ENCODE measurements at regions not wholly inside any gene's neighbourhood (a gene's known extent, or its start where the extent isn't known, plus 50 kb on each side); places are given as distances from the start of the nearest gene placed in this dataset.

DNA sequence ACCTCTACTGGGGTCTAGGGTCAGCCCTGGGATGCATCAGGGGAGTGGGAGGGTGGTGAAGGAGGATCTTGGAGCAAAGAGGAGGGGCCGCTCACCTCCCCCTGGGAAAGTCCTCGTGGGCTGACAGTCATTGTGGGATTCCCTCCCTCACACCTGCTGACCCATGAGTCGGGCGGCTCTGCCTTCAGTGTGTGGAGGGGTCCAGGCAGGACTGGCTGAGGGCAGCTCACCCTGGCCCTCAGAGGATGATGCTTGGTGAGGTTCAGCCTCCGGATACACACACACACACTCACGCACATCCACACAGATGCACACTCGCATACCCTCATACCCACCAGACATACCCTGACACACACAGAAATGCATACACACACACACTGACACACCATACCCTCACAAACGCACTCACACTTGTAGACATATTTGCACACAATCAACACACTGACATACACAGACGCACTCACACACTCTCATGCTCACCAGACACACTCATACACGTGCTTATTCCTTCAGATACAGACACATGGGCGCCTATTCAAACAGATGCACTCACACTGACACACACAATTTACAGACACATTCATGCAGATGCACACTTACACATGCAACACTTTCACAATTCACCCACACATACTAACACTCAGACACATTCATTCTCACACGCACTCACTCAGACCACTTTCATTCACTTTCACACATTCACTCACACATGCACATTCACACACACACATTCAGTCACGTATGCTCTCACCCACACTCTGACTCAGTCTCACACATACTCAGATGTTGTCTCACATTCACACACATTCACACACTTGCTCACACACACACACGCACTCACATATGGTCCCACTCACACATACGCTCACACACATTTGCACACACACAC is 105.1 kb upstream of the RPL38 start:
- DNase-seq (ENCODE audit: low spot score) = no peak

DNA sequence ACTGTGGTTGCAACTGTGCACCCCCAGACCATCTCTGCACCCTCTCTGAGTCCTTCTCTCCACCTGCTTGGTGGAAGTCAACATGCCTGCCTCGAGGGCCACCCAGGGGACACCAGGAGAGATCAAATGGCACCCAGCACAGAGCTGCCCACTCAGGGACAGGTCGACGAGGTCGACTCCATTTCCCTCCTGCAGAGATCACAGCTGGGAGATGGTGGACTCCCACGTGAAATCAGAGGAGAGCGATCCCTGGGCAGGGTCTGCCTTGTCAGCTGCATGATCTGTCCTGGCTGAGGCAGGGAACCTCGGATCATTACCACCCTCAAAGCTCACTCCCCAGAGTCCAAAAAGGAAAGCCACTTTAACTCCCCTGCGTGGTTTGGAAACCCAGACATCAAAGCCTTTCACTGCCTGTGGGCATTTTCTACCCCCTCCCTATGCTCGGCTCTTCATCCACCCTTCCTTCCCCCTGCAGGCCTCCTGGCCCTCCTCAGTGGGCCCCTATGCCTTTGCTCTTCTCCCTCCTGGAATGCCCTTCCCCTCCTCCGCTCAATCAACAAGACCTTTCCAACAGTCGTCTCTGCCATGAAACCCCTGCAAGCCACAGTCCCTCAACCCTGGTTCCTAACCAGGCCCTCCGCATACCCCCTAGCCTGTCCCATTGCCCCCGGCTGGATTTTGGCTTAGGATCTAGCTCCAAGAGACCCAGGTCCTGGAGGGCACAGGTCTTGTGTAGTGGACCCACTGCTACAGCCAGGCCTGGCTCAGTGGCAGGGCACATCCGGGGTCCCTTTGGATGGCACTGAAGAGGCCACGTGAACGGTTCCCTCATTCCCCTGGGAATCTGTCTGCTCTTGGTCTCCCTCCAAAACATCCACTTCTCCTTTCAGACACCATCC is 103.8 kb upstream of the RPL38 start:
- ATAC-seq (no peak), DNase-seq (ENCODE audit: low spot score) (no peak)

More for the DNA sequence above, 105.1 kb upstream of the RPL38 start:
- no peak for ATAC-seq

DNA sequence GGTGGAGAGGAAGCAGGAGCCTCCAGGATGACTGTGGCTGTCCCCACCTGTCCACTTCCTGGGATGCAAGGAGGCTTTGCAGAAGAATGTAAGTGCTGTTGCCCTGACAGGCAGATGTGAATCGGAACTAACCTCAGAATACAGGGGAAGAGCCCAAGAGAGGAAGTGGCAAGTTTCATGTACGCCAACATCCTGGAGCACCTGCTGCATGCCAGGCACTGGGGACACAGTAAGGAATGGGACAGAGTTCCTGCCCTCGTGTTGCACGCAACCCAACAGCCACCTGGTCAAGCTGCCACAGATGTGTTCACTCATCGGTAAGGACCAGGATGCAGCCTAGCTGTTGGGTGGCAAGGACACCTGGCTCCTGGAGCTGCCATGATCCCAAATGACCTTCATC is 98.6 kb upstream of the RPL38 start:
- no peak for DNase-seq (ENCODE audit: low spot score)
- no peak for ATAC-seq

DNA sequence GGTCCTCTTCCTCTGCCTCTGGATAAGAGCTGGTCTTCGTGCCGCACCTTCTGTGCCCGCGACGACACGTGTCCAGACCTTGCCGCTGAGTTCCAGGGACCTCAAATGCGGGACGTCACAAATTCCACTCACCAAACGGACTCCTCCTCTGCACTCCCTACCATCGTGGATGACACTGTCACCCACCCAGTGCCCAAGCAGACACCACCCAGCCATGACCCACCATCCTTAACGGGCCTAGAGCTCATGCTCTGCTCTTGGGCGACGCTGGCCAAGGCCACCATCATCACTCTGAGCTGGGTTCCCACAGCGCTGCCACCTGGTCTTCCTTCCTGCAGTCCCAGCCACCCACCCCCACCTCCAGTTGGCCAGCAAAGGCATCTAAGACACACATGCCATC is 96.4 kb upstream of the RPL38 start:
- ATAC-seq (no peak), DNase-seq (ENCODE audit: low spot score) (no peak)

DNA sequence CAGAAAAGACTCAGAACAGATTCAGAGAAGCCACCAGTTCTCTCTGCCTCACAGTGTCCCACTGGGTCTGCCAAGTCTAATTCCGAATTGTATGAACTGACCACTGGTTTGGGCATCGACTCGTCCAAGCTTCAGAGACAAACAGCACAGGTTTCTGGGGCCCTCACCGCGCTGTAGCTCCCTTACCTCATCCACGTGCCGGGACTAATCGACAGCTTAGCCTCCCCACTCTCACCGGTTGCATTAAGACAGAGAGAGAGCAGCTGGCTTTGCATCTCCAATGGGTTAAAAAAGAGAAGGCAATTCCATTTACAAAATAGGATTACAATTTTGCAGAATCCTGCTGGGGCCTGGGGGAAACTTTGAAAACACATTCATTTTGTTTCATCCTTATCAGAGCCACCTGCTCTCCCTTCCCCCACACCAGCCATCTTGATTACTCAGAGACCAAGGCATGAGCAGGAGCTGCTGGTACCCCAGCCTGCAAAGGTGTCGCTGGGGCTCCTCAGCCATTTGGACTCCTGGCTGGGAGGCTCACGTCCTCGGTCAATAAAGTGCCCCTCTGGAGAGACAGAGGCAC is 95.3 kb upstream of the RPL38 start:
- ATAC-seq (no peak), DNase-seq (ENCODE audit: low spot score) (no peak)

DNA sequence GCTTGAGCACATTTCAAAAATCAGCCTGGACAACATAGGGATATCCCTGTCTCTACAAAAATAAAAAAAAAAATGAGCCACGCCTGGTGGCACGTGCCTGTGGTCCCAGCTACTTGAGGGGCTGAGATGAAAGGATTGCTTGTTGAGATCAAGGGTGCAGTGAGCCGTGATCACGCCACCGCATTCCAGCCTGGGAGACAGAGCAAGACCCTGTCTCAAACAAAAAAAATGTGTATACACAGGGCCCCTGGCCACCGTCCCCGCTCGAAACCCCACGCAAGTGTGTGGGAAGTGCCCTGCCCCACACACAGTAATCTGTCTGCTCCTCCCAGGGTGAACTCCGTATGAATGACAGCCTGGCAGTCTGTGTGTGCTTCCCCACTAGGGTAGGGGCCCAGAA is 93.0 kb upstream of the RPL38 start:
- ATAC-seq = no peak
- DNase-seq (ENCODE audit: low spot score) = no peak

DNA sequence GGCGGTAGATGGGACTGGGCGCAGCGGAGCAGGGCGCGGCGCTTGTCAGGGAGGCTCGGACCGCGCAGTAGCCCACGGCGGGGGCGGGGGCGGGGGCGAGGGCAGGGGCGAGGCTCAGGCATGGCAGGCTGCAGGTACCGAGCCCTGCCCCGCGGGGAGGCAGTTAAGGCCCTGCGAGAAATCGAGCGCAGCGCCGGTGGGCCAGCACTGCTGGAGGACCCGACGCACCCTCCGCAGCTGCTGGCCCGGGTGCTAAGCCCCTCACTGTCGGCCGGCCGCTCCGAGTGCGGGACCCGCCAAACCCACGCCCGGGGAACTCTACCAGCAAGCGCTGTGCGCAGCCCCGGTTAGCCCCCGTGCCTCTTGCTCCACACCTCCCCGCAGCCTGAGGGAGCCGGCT is 90.2 kb upstream of the RPL38 start:
- DNase-seq (ENCODE audit: low spot score) (no peak), ATAC-seq (no peak)

DNA sequence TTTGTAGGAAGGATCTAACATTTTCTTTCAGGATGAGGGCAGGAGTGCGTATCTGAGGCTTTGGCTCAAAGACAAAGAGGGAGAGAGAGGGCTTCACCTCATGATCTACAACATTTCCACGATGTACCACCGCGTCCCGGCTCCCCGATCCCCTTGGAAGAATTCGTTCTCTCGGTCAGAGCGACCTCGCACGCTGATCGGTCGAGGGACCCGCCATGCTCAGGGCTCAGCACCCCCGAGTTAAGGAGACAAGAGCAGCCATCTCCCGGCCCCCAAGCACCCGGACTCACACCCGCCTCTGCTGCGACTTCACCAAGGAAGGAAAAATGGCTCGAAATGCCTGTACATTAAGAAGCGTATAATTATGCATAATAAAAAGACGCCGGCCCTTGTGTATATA is 89.5 kb upstream of the RPL38 start:
- ATAC-seq (no peak), DNase-seq (ENCODE audit: low spot score) (no peak)

DNA sequence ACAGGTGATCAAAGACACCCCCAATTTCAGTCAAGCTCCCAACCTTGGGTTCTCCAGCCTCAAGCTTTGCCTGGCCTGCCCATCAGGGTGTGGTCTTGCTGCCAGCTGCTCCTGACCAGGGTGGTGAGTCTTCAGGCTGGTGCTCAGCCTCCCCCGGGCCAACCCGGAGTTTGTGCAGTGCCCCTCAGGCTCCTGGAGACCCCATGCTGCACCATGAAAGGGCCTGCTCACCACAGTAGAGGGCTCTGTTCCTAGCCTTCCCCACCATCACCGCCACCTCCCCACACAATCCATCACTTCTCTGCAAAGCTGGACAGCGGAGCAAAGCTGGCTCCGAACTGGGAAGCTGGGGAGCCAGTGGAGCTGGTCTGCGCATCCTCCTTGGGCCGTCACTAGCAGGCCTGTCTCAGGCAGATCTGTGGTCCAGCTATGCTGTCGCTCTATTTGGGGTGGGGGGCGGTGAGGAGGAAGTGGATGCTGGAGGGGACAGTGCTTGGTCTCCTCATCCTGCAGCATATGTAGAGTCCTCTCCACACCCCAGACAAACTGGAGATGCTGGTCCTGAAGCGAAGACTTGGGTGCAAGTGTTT is 88.5 kb upstream of the RPL38 start:
- no peak for DNase-seq (ENCODE audit: low spot score)

DNA sequence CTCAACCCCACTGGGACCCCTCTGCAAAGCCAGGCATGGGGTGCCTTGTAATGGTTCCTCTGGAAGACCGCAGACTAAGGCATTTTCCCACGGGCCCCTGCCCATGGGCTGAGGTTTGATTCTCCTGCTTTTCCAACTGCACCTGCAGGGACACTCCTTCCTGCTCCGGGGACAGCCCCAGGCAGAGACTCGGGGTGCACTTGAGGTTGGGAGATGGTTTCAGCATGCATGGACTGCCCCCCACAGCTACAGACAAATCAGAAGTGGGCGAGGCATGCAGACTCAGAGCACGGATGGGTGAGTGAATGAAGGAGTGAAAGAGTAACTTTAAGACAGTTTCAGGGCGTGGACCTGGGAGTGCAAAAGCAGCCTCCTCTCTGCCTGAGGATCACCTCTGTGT is 87.9 kb upstream of the RPL38 start:
- ATAC-seq = no peak
- no peak for DNase-seq (ENCODE audit: low spot score)

More for the DNA sequence above, 88.5 kb upstream of the RPL38 start:
- ATAC-seq = no peak

DNA sequence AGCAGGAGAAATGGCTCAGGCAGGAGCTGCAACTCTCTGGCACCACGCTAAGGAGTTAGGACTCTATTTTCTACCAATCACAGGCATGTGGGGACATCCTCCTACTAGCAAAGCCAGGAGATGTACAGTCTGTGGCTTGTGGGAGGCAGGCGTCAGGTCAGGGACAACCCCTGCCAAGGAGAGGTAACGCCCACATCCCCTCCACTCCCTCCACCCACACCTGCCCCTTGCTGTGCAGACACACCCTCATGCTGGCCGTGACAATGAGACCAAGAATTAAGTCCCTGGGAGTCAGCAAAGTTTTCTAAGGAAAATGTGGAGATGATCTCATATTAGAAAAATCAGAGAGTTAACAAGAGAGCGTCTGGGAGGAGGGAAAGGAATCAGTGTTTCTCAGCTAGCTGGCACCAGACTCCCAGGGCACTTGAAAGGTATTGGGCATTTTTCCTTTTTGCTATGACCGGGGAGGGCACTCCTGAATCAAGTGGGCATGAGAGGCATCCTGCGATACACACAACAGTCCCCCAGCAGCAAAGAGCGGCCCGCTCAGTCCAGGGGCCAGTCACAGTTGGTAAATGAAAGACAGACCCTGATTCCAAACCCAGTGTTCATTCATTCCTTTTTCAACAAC is 87.3 kb upstream of the RPL38 start:
- ATAC-seq = no peak
- no peak for DNase-seq (ENCODE audit: low spot score)

DNA sequence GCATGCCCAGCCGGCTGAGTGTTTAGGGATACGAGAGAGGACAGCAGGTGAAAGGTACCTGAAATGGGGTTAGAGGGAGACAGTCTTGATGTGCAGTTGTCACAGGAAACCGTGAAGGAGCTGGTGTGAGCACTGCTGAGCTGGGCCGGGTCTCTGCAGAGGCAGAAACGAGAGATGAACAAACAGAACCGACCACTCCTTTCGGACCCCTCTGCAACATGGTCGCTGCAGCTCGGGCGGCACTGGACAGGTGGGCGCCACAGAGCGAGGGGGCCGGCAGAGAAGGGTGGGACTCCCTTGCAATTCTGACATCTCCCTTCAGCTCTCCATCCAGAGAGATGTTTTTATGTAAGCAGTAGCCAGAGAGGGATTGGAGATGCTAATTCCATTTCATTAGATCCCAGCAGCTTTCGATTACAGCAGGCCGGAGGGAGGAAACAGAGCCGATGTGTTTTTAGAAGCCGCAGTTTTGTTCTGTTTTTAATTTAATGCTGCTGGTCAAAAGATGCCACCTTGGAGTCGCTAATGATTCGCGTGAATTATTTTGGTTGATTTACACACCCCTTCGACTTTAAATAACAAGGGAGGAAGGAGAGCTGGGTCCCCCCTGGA is 86.3 kb upstream of the RPL38 start:
- ATAC-seq = no peak
- no peak for DNase-seq (ENCODE audit: low spot score)

DNA sequence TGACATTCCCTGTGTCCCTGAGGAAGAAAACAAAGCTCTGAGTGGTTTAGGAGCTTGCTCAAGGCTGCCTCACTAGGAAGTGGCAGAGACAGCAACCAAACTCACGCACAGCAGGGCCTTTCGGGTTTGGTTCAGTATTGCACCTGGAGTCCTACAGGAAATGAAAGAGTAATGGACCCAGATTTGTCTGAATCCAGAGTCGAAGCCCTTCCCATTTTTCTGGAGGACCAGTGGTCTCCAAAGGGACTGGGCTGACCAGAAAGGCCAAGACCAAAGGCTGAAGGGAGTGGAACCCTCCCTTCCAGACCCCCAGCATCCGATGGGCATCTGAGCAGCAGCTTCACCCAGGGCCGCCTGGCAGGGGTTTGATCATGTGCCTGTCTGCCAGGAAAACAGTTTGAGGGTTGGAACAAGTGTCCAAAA is 85.5 kb upstream of the RPL38 start:
- no peak for DNase-seq (ENCODE audit: low spot score)
- ATAC-seq = no peak

DNA sequence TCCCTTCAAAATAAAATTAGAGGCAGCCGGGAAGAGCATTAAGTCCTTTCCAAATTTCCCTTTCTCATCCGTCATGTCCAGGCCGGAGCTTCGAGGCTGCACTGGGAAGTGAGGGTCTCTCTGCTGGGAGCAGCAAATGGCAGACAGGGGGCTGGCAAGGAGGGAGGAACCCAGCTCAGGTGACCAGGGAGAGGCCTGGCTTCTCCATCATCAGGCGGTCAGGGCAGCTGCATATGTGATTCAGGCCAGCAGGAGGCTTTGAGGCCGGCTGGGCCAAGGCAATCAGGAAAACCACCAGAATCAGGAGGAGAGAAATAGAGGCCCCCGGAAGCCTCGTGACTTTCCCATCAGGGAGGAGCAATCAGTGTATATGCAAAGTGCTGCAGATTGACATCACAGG is 85.0 kb upstream of the RPL38 start:
- ATAC-seq = no peak
- DNase-seq (ENCODE audit: low spot score) = no peak

DNA sequence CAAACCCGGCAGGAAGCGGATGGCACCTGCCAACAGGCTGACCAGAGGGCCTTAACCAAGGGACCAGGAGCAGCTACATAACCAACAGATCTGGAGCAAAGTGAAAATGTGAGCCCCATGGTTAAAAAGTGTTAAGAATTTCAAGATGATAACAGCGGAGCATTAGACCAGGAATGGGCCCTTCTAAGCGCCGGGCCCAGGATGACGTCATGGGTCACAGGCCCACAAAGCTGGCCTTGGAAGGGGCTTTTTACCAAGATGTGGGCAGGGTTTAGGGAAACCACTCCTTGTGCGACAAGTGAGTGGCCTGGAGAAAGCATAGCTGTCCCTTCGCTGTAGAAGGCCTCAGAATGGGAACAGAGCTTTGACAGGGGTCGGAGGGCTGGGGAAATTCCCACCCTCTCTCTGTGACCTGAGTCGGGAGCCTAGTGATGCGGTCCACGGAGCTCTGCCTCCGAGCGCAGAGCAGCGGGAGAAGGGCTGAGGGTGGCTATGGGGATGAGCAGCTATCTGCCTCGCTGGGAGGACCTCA is 84.4 kb upstream of the RPL38 start:
- DNase-seq (ENCODE audit: low spot score) (no peak), ATAC-seq (no peak)

DNA sequence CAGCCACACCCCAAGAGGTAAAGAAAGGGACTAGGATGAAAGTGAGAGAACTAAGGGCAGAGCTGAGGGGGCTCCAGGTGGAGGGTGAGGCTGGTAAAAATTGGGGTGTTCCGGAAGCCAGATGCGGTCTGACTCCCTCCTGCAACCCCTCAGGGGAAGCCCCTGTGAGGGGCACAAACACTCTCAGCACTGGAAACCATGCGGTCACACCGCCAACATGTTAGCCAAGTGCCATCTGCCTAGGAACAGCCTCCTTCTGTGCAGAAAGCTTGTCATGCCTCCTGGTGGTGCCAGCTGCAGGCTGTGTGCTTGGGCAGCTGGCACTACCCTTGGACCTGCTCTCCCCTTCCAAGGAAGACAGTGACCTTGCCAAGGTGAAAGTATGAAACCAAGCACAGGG is 83.5 kb upstream of the RPL38 start:
- ATAC-seq (no peak), DNase-seq (ENCODE audit: low spot score) (no peak)

DNA sequence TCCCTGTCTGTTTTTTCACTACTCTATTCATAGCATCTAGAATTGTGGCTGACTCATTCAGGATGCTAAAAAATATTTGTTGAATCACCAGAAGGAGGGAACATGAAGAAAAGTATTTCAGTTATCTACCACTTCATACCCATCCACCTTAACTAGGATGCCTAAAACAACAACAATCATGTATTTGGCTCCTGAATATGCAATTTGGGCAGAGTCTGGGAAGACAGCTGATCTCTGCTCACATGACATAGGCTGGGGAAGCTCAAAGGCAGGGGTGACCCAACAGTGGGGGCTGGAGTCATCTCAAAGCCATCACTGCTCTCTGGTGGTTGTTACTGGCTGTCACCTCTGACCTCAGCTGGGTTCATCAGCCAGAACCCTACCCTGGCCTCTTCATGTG is 80.1 kb upstream of the RPL38 start:
- ATAC-seq = no peak
- DNase-seq (ENCODE audit: low spot score) = no peak

DNA sequence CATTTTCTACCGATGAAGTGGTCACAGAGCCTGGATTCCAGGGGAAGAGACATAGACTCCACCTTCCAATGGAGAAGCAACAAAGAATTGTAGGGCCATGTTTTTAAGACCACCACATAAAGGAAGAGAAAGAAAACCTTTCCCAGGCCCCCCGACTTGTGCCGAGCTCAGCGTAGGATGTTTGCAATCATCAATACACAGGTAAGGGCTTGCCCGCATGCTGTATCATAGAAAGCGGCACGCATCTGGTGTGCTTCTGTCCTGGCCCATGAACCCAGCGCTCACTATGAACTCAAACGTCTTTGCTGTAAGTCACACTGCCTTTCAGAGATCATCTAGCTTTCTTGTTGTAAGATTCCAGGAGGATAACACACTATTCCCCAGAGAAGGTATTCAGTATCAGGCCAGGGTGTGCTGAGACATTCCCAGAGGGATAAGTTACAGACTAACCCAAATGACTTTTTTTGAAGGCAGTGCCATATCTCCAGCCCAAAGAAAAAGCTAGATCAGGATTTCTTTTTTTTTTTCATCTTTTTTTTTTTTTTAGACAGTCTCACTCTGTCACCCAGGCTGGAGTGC is 79.5 kb upstream of the RPL38 start:
- ATAC-seq (no peak), DNase-seq (ENCODE audit: low spot score) (no peak)

DNA sequence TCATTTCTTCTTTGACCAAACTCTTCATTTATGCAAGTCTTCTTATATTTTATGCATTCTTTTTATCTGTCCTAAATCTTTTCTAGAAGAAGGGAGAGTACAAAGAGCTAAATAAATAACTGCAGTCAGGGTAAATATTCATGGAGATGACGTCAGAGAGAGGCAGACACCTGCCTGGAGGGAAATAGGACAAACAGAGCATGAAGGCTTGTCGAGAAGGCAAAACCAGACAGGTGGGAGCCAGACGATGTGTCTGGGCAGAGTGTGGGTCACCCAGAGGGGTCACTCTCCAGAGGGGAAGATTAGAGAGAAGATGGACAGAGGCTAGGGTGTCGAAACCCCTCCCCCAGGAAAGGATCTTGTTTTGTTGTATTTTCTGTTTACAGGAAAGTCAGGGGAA is 78.3 kb upstream of the RPL38 start:
- no peak for DNase-seq (ENCODE audit: low spot score)
- ATAC-seq = no peak
